Activated T-helper 1 cell treated with anti-CD3 and anti-CD28 coated beads, Interleukin-12 subunit alpha, Interleukin-12 subunit beta, Interleukin-2, Interleukin-4 antibody, amounts not matched to agents 30 ng/mL and 10 ng/mL and 1 ng/mL, durations not matched to agents 14 hours and 24 hours and 36 hours (primary cell): ENCODE measurements at regions not wholly inside any gene's neighbourhood (a gene's known extent, or its start where the extent isn't known, plus 50 kb on each side); places are given as distances from the start of the nearest gene placed in this dataset.

Experiments
- DNase-seq: peaks from one replicate; pipeline ENCODE4 v3.0.0; 2021; ENCODE audit warnings: low spot score
- H3K27ac Mint-ChIP-seq: one replicate; pipeline ENCODE4 v1.8.0; 2021; ENCODE audit warnings: mild to moderate bottlenecking, mixed read lengths
- H3K27me3 Mint-ChIP-seq: one replicate; pipeline ENCODE4 v1.8.0; 2022; ENCODE audit warnings: mild to moderate bottlenecking, moderate library complexity, mixed read lengths; ENCODE audit not compliant: insufficient read depth
- H3K36me3 Mint-ChIP-seq: one replicate; pipeline ENCODE4 v1.8.0; 2021; ENCODE audit warnings: low read depth, mixed read lengths
- H3K4me1 Mint-ChIP-seq: one replicate; pipeline ENCODE4 v1.8.0; 2021; ENCODE audit warnings: low read depth, mixed read lengths
- H3K4me3 Mint-ChIP-seq: one replicate; pipeline ENCODE4 v1.8.0; 2021; ENCODE audit warnings: mild to moderate bottlenecking, moderate library complexity, mixed read lengths
- H3K9me3 Mint-ChIP-seq: one replicate; pipeline ENCODE4 v1.8.0; 2021; ENCODE audit warnings: mixed read lengths
- intact Hi-C: fragments of 100-400 bp; cut with micrococcal nuclease; formaldehyde crosslinking; loops from one replicate; pipeline ENCODE4 v1.15.1; 2024

DNA sequence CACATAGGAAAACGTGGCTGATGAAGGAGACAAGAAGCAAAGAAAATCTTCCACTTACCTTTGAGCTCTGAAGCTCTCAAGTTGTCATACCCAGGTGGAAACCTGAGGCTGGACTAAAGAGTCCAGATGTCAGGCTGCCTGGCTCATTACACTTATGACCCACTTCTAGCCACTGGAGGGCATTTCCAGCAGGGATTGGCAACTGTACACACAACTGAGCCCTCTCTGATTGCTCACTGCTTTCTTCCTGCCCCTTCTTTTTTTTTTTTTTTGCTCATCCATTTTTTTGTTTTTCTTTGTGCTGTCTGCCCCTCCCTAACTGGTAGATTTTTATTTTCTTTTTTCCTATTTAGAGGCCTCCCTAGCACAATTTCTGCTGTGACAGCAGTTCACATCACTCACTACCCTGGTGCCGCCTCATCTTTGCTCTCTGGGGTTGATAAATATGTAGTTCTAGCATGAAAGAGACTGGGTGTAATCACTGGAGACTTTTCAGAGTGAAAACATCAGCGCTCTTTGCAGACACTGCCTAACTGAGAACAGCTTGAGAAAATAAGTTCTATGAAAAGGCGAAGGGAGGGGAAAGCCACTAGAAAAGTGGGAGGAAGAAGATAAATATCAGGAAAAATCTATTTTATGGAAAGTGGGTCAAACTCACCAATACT is 334.5 kb downstream of the NUF2 start:
- Mint-ChIP-seq H3K27me3 (no peaks in the 10 kb centered on the region), H3K27ac (no peak overlapping the region), H3K4me1 (no peaks in the 10 kb centered on the region), H3K36me3 (no peaks in the 10 kb centered on the region), H3K9me3 (no peaks in the 10 kb centered on the region), H3K4me3 (no peak overlapping the region)
- DNase-seq, result no peak
- intact Hi-C loops, result no loop called here

DNA sequence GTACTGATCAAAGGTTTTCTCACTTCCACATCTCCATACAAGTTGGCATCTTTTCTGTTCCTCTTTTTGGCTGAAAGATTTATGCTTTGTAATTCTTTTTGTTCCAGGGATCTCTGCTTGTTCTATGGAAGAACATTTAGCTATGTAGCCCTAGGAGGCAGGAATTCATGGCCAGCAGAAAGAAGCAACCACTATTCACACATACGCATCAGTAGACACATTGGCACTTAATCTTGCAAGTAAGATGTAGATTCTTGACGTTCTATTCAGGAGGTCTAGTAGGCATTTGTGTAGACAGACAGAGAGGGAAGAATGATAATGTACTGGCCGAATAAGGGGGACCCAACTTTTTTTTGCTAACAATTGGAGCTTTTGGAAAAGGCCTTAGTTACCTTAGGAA is 336.0 kb downstream of the NUF2 start:
- intact Hi-C loops, result no loop called here
- H3K27ac Mint-ChIP-seq, result no peak overlapping the region
- no peaks in the 10 kb centered on the region for H3K36me3 Mint-ChIP-seq
- H3K9me3 Mint-ChIP-seq, result no peaks in the 10 kb centered on the region
- no peaks in the 10 kb centered on the region for H3K4me1 Mint-ChIP-seq
- no peak overlapping the region for H3K4me3 Mint-ChIP-seq
- DNase-seq, result no peak
- no peaks in the 10 kb centered on the region for H3K27me3 Mint-ChIP-seq

DNA sequence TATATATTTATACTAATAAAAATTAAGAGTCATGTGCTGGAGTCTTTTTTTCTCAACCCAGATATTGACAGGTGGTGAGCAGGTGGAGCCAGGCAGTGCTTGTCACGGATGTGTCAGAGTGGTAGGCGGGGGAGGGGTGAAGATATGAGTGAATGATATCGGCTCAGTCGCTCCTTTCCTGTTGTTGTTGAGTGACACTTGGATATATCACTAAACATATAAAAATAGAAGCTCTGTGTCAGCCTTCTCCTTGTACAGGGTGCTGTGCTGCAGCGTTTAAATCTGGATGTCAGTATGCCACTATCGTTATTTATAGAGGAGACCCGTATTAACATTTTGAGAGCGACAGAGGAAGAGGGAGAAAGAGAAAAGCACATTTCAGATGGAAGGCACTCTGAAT is 339.6 kb downstream of the NUF2 start:
- H3K27me3 Mint-ChIP-seq, result no peaks in the 10 kb centered on the region
- no peak overlapping the region for H3K27ac Mint-ChIP-seq
- intact Hi-C loops, result no loop called here

DNA sequence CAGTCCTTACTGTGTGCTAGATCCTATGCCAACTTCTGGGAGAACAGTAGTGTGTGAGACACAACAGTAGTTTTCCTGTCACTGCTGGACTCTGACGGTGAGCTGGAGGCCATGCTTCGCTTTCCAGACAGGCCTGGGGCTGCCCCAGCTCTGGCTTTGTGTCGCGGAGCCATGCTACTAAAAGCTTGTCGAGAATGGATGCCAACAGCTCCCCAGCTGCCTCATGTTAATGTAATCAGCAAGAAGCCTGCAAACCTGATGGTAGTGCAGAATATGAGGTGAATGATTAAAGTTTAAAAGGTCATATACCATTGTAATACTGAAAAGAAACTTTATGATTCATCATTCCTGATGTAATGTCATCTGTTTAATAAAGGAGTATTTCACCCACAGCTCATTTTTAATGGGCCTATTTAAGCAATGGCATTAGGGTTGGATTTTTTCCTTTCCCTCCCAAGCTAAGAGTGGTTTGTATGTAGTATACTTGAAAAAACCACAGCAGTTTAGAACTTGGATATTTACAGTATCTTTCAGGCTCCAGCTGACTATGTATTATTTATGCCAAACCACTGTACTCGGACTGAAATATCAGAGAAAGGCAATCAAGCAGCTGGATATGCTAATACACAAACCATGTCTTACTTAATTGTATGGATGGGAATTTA is 343.0 kb downstream of the NUF2 start:
- Mint-ChIP-seq H3K27ac (no peak overlapping the region), H3K4me1 (no peaks in the 10 kb centered on the region), H3K9me3 (peaks cover 7% of the 10 kb centered on the region), H3K36me3 (no peaks in the 10 kb centered on the region), H3K27me3 (no peaks in the 10 kb centered on the region), H3K4me3 (no peak overlapping the region)
- no peak for DNase-seq
- intact Hi-C loops, result no loop called here

More for the DNA sequence above, 339.6 kb downstream of the NUF2 start:
- Mint-ChIP-seq H3K36me3 (no peaks in the 10 kb centered on the region), H3K9me3 (no peaks in the 10 kb centered on the region), H3K4me3 (no peak overlapping the region), H3K4me1 (no peaks in the 10 kb centered on the region)
- DNase-seq, result no peak

DNA sequence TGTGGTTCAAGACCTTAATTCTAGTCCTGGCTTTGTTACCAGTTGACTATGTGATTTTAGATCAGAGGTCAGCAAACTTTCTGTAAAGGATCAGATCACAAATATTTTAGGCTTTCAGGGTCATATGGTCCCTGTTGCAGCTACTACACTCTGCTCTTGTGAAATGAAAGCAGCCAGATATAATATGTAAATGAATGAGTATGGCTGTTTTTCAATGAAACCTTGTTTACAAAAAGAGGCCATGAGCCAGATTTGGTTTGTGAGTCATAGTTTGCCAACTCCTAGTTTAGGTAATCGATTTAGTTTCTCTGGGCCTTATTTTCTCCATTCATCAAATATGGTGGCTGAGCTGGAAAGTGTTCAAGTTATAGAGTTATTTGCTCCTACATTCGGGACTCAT is 346.7 kb downstream of the NUF2 start:
- Mint-ChIP-seq H3K36me3 (no peaks in the 10 kb centered on the region), H3K9me3 (peaks cover 7% of the 10 kb centered on the region), H3K4me1 (no peaks in the 10 kb centered on the region), H3K27ac (no peak overlapping the region), H3K4me3 (no peak overlapping the region), H3K27me3 (no peaks in the 10 kb centered on the region)
- intact Hi-C loops, result no loop called here
- DNase-seq, result no peak

DNA sequence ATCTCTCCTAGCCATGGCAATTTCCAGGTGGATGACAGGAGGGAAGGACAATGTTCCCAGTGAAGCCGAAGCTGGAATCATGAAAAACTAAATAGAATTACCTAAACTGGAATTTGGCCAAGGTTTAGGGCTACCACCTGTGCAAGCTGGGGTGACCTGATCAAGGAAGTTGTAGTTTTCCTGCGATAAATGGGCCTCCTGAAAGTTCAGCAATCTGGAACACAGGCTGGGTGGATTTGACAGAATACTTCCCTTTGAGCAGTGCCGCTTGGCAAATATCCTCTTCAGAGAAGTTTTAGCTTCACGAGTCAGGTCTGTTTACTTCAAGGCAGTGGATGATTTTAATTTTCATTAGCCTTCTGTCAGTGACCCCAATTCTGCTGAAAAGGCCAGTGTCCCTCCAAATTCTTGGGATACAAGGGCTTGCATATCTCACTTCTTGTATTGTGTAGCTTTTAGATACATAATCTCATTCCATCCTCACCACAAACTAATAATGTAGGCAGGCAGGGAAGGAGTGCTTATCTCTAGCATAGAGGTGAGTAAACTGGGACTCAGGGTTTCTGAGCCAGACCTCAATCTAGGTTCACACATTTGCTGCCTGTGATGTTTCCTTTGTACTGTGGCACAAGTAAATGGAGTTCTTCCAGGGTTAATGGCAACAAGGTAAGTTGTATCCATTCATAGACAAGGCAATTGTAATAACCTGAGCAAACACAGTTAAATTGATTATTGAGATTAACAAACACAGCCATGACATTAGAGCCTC is 349.4 kb downstream of the NUF2 start:
- Mint-ChIP-seq H3K4me1 (no peaks in the 10 kb centered on the region), H3K27me3 (no peaks in the 10 kb centered on the region)

DNA sequence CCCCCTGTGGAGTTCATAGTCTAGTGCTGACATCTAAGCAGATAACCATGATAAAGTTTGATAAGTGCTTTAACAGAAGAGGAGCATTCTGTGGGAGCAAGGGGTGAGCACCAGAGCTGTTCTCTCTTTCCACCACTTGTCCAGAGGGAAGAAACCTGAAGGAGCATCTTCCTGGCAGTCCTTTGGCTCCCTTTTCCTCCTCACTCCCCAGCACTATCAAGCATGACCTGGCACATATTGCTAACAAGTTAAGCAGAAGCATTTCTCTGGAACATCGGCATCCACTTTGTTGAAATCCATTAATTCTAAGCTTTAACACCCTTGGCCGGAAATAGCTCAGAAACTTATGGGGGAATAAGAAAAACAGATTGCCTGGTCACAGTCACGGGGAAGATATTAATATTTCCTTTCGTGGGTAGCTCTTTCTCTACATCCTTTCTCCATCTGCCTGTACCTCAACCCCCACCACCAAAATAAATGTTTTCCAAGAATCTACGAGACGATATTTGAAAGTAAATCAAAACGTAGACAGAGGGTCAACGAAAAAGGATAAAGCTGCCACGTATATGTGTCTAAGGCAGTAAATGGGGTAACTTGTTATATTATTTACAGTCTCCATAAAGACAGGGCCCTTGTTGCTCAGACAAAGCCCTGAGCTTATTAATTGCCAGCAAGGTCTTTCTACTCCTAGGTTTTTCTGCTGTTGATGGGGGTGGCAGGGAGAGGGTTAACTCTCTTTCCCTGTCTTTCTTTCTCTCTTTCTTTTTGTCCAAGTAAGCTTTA is 351.4 kb downstream of the NUF2 start:
- DNase-seq, result no peak
- no peak overlapping the region for H3K4me3 Mint-ChIP-seq

More for the DNA sequence above, 349.4 kb downstream of the NUF2 start:
- DNase-seq, result no peak
- Mint-ChIP-seq H3K36me3 (no peaks in the 10 kb centered on the region), H3K4me3 (no peak overlapping the region), H3K9me3 (peaks cover 7% of the 10 kb centered on the region), H3K27ac (no peak overlapping the region)
- intact Hi-C loops, result no loop called here

DNA sequence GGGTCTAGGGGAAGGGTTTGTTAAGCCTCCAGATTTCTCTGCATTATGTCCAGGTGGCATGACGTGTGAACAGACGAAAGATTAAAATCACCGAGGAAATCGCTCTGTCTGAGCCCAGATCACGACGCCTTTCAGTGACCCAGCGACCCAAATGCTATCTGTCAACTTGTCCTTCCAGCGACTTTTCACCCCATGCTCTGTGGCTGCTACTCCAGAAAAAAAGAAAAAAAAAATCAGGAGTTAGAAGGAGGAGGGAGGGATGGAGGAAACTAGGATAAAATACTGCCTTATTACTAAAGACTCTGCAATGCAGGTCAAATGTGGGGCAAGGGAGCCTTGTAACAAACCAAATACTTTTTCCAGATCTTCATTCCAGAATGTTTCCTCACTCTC is 352.0 kb downstream of the NUF2 start:
- Mint-ChIP-seq H3K4me1 (no peaks in the 10 kb centered on the region), H3K9me3 (peaks cover 1% of the 10 kb centered on the region), H3K36me3 (no peaks in the 10 kb centered on the region), H3K27me3 (no peaks in the 10 kb centered on the region), H3K4me3 (no peak overlapping the region), H3K27ac (no peak overlapping the region)
- intact Hi-C loops, result no loop called here
- no peak for DNase-seq

More for the DNA sequence above, 351.4 kb downstream of the NUF2 start:
- no peaks in the 10 kb centered on the region for H3K4me1 Mint-ChIP-seq
- intact Hi-C loops, result no loop called here
- H3K36me3 Mint-ChIP-seq, result no peaks in the 10 kb centered on the region
- no peaks in the 10 kb centered on the region for H3K27me3 Mint-ChIP-seq
- no peak overlapping the region for H3K27ac Mint-ChIP-seq
- peaks cover 7% of the 10 kb centered on the region for H3K9me3 Mint-ChIP-seq

DNA sequence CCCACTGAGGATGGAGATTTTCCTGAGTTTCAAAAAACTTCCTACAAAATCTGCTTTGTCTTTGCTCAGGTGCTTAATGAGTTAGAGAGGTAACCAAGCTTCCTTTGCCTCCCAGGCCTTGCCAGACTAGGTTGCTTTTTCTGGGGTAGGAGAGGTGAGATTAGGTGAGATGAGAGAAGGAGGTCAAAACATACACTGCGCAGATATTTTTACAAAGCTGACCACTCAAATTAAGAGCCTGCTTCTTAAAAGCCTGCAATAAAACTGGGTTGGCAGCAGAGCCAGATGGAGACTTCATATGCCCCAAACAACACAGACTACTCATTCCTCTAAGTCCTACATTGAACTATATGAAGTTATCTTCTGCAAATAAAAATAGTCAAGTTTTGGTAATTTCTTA is 352.5 kb downstream of the NUF2 start:
- H3K9me3 Mint-ChIP-seq, result no peaks in the 10 kb centered on the region
- H3K4me1 Mint-ChIP-seq, result no peaks in the 10 kb centered on the region
- no peaks in the 10 kb centered on the region for H3K27me3 Mint-ChIP-seq
- H3K4me3 Mint-ChIP-seq, result no peak overlapping the region
- no peak for DNase-seq
- intact Hi-C loops, result no loop called here
- no peaks in the 10 kb centered on the region for H3K36me3 Mint-ChIP-seq
- H3K27ac Mint-ChIP-seq, result no peak overlapping the region

DNA sequence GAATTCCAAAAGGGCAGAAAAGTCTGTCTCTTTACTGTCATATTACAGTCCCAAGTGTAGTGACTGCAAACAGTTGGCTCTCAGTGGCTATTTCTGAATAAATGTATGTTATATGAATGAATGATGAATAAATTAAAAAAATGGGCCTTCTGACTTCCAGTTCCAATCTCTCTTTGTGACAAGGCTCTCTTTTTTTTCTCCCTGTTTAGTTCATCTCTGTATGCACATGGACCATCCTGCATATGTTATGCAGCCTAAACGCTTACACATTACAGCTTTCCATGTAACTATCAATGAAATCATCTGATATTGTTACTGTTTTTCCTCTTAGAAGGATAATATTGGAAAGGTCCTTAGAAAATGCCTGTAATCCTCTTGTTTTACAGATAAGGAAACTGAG is 363.0 kb downstream of the NUF2 start:
- Mint-ChIP-seq H3K27me3 (no peaks in the 10 kb centered on the region), H3K9me3 (peaks cover 11% of the 10 kb centered on the region), H3K27ac (no peak overlapping the region), H3K36me3 (no peaks in the 10 kb centered on the region), H3K4me3 (no peak overlapping the region), H3K4me1 (no peaks in the 10 kb centered on the region)
- no peak for DNase-seq
- intact Hi-C loops, result no loop called here

DNA sequence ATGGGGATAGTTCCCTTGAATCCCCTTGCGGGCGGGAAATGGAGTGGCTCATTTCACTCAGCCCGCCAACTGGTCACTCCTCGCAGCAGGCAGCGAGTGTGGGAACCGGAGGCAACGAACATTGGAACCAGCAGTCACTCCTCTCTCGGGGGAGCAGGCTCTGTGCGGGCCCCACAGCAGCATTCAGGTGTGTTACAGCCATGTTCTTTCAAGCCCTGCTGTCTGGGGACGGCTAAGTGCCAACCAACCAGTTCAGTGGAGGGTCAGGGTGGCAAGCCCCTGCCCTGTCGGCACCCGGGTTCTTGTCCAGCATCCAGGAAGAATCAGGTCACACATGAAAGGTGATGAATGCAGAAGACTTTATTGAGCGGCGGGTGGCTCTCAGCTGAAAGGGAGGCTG is 370.5 kb downstream of the NUF2 start:
- Mint-ChIP-seq H3K9me3 (peaks cover 6% of the 10 kb centered on the region), H3K27ac (no peak overlapping the region), H3K4me3 (no peak overlapping the region)

DNA sequence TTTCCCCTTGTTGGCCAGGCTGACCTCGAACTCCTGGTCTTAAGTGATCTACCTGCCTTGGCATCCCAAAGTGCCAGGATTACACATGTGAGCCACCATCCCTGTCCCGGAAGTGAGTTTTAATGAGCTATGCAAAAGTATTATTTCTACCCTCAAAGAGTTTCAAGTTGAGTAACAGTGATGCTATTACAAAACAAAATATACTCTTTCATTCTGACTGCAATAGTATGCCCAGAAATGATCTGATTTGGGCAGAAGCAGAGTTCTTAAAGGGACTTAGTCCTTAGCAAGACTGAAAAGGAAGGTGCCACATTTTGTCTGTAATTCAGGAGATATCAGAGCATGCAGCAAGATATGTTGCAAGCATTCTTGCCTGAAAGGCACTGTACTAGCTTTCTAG is 375.4 kb downstream of the NUF2 start:
- DNase-seq, result no peak
- Mint-ChIP-seq H3K9me3 (peaks cover 6% of the 10 kb centered on the region), H3K4me3 (no peak overlapping the region), H3K27ac (no peak overlapping the region), H3K27me3 (no peaks in the 10 kb centered on the region), H3K36me3 (no peaks in the 10 kb centered on the region), H3K4me1 (no peaks in the 10 kb centered on the region)
- intact Hi-C loops, result no loop called here

More for the DNA sequence above, 370.5 kb downstream of the NUF2 start:
- intact Hi-C loops, result no loop called here
- H3K4me1 Mint-ChIP-seq, result no peaks in the 10 kb centered on the region
- no peaks in the 10 kb centered on the region for H3K36me3 Mint-ChIP-seq
- no peaks in the 10 kb centered on the region for H3K27me3 Mint-ChIP-seq
- DNase-seq, result no peak
